Thymus (tissue), 11 donors: ENCODE measurements at regions not wholly inside any gene's neighbourhood (a gene's known extent, or its start where the extent isn't known, plus 50 kb on each side); places are given as distances from the start of the nearest gene placed in this dataset.

Experiments
- DNase-seq, 9 donors: peaks; one replicate each; pipeline ENCODE4 v3.0.0-alpha.2; 2013; ENCODE audit warnings: low spot score in 9 of 9, low read depth in 6 of 9, missing footprints in 1 of 9
- H3K27ac ChIP-seq, 2 donors: one replicate each; pipeline ENCODE4 v1.5.1; 2013; ENCODE audit warnings: control low read depth in 1 of 2, low read depth in 1 of 2, low read length in 1 of 2, mild to moderate bottlenecking in 1 of 2, moderate library complexity in 1 of 2
- H3K27me3 ChIP-seq, 2 donors: one replicate each; pipeline ENCODE4 v1.5.1; 2013; ENCODE audit warnings: low read length in 1 of 2; ENCODE audit not compliant: control insufficient read depth in 2 of 2, insufficient read depth in 1 of 2
- H3K36me3 ChIP-seq, 2 donors: one replicate each; pipeline ENCODE4 v1.5.1; 2013; ENCODE audit warnings: low read length in 1 of 2, mild to moderate bottlenecking in 1 of 2, moderate library complexity in 1 of 2; ENCODE audit not compliant: control insufficient read depth in 2 of 2, insufficient read depth in 2 of 2
- H3K4me1 ChIP-seq, 2 donors: one replicate each; pipeline ENCODE4 v1.5.1; 2013; ENCODE audit warnings: low read length in 2 of 2; ENCODE audit not compliant: control insufficient read depth in 2 of 2, insufficient read depth in 2 of 2
- H3K4me3 ChIP-seq, 2 donors: one replicate each; pipeline ENCODE4 v1.5.1; 2013; ENCODE audit warnings: low read length in 2 of 2, control low read depth in 1 of 2, mild to moderate bottlenecking in 1 of 2
- H3K9me3 ChIP-seq, 2 donors: one replicate each; pipeline ENCODE4 v1.5.1; 2013; ENCODE audit warnings: low read length in 1 of 2, mild to moderate bottlenecking in 1 of 2; ENCODE audit not compliant: control insufficient read depth in 2 of 2, insufficient read depth in 1 of 2
- WGBS: extraction: QIAGEN DNeasy Blood & Tissue Kit; methylation state at CpG from one replicate; pipeline ENCODE4 v1.1.7; 2013; 5-methylcytosine and 5-hydroxymethylcytosine counted together
- donor health status: healthy.

- no peaks in the 10 kb centered on the region for H3K4me1 ChIP-seq
- no peaks in the 10 kb centered on the region for H3K9me3 ChIP-seq
- 83% methylated on average over 5 of the region's 5 CpGs for WGBS
These were observed 112.7 kb upstream of the SELENOK start for GRCh38 chr3:54004335-54004734.

GRCh38 chr3:54003136-54003535, 111.5 kb upstream of the SELENOK start:
- Histone ChIP-seq H3K27me3 (no peaks in the 10 kb centered on the region), H3K4me3 (no peak overlapping the region), H3K27ac (no peak overlapping the region), H3K4me1 (no peaks in the 10 kb centered on the region), H3K36me3 (no peaks in the 10 kb centered on the region), H3K9me3 (no peaks in the 10 kb centered on the region)
- 81% methylated on average over 9 of the region's 9 CpGs for WGBS
- no peak for DNase-seq

More at GRCh38 chr3:54004335-54004734, 112.7 kb upstream of the SELENOK start:
- H3K27ac ChIP-seq: no peak overlapping the region
- no peak for DNase-seq
- H3K4me3 ChIP-seq: no peak overlapping the region
- no peaks in the 10 kb centered on the region for H3K36me3 ChIP-seq
- no peaks in the 10 kb centered on the region for H3K27me3 ChIP-seq

GRCh38 chr3:53999725-54000124, 108.1 kb upstream of the SELENOK start:
- H3K4me1 ChIP-seq: no peaks in the 10 kb centered on the region
- no peaks in the 10 kb centered on the region for H3K27me3 ChIP-seq
- H3K9me3 ChIP-seq: no peaks in the 10 kb centered on the region
- no peaks in the 10 kb centered on the region for H3K36me3 ChIP-seq
- no peak for DNase-seq
- H3K27ac ChIP-seq: no peak overlapping the region
- no peak overlapping the region for H3K4me3 ChIP-seq
- WGBS: 95% methylated on average over 3 of the region's 3 CpGs

- no peaks in the 10 kb centered on the region for H3K4me1 ChIP-seq
- no peak overlapping the region for H3K4me3 ChIP-seq
- H3K27ac ChIP-seq: no peak overlapping the region
- WGBS: 91% methylated on average over 2 of the region's 2 CpGs
- DNase-seq: no peak
- H3K27me3 ChIP-seq: no peaks in the 10 kb centered on the region
- no peaks in the 10 kb centered on the region for H3K36me3 ChIP-seq
- H3K9me3 ChIP-seq: no peaks in the 10 kb centered on the region
These were observed 107.3 kb upstream of the SELENOK start for GRCh38 chr3:53998980-53999379.

GRCh38 chr3:53997476-53997875, 105.8 kb upstream of the SELENOK start:
- no peaks in the 10 kb centered on the region for H3K36me3 ChIP-seq
- no peak overlapping the region for H3K4me3 ChIP-seq
- no peak for DNase-seq
- no peak overlapping the region for H3K27ac ChIP-seq
- WGBS: 90% methylated on average over 4 of the region's 4 CpGs
- no peaks in the 10 kb centered on the region for H3K27me3 ChIP-seq
- H3K4me1 ChIP-seq: no peaks in the 10 kb centered on the region
- no peaks in the 10 kb centered on the region for H3K9me3 ChIP-seq

GRCh38 chr3:53996141-53996874, 104.6 kb upstream of the SELENOK start:
- DNase-seq: no peak
- H3K36me3 ChIP-seq: no peaks in the 10 kb centered on the region
- H3K4me3 ChIP-seq: no peak overlapping the region
- 77% methylated on average over 7 of the region's 7 CpGs for WGBS
- no peaks in the 10 kb centered on the region for H3K4me1 ChIP-seq
- H3K27me3 ChIP-seq: no peaks in the 10 kb centered on the region
- H3K9me3 ChIP-seq: no peaks in the 10 kb centered on the region
- H3K27ac ChIP-seq: no peak overlapping the region

GRCh38 chr3:53994986-53995603, 103.4 kb upstream of the SELENOK start:
- Histone ChIP-seq H3K9me3 (no peaks in the 10 kb centered on the region), H3K27ac (no peak overlapping the region), H3K27me3 (no peaks in the 10 kb centered on the region), H3K4me3 (no peak overlapping the region), H3K36me3 (no peaks in the 10 kb centered on the region), H3K4me1 (no peaks in the 10 kb centered on the region)
- 84% methylated on average over 9 of the region's 9 CpGs for WGBS
- no peak for DNase-seq

GRCh38 chr3:53991240-53991639, 99.6 kb upstream of the SELENOK start:
- H3K4me3 ChIP-seq: no peak overlapping the region
- H3K4me1 ChIP-seq: no peaks in the 10 kb centered on the region
- no peak for DNase-seq
- no peaks in the 10 kb centered on the region for H3K36me3 ChIP-seq
- H3K9me3 ChIP-seq: no peaks in the 10 kb centered on the region
- 89% methylated on average over 2 of the region's 2 CpGs for WGBS
- H3K27me3 ChIP-seq: no peaks in the 10 kb centered on the region
- H3K27ac ChIP-seq: no peak overlapping the region

GRCh38 chr3:53989946-53990345, 98.3 kb upstream of the SELENOK start:
- WGBS: 95% methylated on average over 7 of the region's 7 CpGs
- H3K27ac ChIP-seq: no peak overlapping the region
- no peaks in the 10 kb centered on the region for H3K36me3 ChIP-seq
- DNase-seq: no peak
- H3K9me3 ChIP-seq: no peaks in the 10 kb centered on the region
- H3K4me3 ChIP-seq: no peak overlapping the region
- H3K4me1 ChIP-seq: no peaks in the 10 kb centered on the region
- H3K27me3 ChIP-seq: no peaks in the 10 kb centered on the region
